ENCODE measurements at regions not wholly inside any gene's neighbourhood (a gene's known extent, or its start where the extent isn't known, plus 50 kb on each side); places are given as distances from the start of the nearest gene placed in this dataset.

GRCh38 chr12:78651755-78652154, 212.8 kb upstream of the SYT1 start:
- no peak for TF ChIP-seq CTCF (IDR thresholded peaks at IDR 0.05 in 8 of 11, conservative IDR thresholded peaks at IDR 0.05 in 3 of 11)
- no peak for TF ChIP-seq POLR2A (IDR thresholded peaks at IDR 0.05)
- TF ChIP-seq POLR2AphosphoS5 (IDR thresholded peaks at IDR 0.05), result no peak

Data from spleen (tissue), 7 donors.